GM12801 (cell line): ENCODE measurements at regions not wholly inside any gene's neighbourhood (a gene's known extent, or its start where the extent isn't known, plus 50 kb on each side); places are given as distances from the start of the nearest gene placed in this dataset.

Source experiments
- TF ChIP-seq, protein P1 (sequence below): IDR thresholded peaks from one replicate; pipeline ENCODE4 v1.5.1; 2011; ENCODE audit warnings: control low read depth; ENCODE audit not compliant: insufficient read length; ENCODE audit errors: extremely low read depth

DNA sequence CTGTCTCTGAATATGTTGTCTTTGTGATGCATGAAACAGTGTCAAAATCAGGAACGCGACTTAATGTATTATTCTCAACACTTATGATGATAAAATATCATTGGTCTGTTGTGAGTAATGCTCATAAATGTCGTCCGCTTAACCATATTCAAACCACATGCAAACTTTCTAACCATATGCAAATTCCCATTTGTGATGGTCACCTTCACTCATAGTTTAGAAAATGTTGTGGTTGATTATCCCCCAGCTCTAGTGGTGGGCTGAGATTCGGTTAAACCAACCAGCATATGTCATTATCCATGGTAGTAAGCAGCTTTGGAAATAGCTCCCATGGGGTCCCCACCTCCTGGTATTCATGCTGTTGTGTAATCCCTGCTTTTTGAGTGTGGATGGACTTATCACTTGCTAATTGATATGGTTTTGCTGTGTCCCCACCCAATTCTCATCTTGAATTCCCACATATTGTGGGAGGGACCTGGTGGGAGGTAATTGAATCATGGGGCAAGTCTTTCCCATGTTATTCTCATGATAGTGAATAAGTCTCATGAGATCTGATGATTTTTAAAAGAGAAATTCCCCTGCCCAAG, 360.0 kb upstream of the TSHZ2 start:
- TF ChIP-seq, protein P1, sequence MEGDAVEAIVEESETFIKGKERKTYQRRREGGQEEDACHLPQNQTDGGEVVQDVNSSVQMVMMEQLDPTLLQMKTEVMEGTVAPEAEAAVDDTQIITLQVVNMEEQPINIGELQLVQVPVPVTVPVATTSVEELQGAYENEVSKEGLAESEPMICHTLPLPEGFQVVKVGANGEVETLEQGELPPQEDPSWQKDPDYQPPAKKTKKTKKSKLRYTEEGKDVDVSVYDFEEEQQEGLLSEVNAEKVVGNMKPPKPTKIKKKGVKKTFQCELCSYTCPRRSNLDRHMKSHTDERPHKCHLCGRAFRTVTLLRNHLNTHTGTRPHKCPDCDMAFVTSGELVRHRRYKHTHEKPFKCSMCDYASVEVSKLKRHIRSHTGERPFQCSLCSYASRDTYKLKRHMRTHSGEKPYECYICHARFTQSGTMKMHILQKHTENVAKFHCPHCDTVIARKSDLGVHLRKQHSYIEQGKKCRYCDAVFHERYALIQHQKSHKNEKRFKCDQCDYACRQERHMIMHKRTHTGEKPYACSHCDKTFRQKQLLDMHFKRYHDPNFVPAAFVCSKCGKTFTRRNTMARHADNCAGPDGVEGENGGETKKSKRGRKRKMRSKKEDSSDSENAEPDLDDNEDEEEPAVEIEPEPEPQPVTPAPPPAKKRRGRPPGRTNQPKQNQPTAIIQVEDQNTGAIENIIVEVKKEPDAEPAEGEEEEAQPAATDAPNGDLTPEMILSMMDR: no peak

DNA sequence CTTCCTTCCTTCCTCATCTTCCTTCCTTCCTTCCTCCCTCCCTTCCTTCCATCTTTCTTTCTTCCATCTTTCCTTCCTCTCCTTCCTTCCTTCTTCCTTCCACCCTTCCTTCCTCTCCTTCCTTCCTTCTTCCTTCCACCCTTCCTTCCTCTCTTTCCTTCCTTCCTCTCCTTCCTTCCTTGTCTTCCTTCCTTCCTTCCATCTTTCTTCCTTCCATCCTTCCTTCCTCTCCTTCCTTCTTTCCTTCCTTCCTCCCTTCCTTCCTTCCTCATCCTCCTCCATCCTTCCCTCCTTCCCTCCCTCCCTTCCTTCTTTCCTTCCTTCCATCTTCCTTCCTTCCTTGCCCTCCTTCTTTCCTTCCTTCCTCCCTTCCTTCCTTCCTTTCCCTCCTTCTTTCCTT, 361.4 kb upstream of the TSHZ2 start:
- TF ChIP-seq, protein P1: no peak

DNA sequence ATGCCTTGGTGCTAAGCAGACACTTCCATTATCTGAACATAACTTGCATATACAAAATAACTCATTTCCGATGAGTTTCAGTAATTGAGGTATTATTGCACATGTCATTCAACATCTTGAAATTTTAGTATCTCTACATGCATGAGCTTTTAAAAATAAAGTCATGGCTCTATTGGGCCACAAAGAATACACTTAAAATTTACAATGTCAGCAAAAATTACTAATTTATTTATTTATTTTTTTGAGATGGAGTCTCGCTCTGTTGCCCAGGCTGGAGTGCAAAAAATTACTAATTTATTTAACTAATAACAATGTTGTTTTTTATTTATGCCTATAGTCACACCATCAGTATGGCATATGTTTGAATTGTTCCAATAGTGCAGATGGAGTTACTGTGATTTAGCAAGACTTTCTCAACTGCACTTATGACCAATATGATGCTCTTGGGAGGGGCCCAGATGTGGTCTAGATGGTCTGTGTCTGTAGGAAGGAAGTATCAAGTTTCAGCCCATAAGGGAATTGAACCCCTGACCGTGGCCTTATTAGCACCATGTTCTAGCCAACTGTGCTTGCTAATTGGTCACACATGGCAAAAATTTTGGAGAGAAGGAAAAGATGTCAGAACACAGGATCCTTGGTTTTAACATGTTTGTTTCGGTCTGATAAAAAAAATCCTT, 370.7 kb upstream of the TSHZ2 start:
- TF ChIP-seq, protein P1: no peak

DNA sequence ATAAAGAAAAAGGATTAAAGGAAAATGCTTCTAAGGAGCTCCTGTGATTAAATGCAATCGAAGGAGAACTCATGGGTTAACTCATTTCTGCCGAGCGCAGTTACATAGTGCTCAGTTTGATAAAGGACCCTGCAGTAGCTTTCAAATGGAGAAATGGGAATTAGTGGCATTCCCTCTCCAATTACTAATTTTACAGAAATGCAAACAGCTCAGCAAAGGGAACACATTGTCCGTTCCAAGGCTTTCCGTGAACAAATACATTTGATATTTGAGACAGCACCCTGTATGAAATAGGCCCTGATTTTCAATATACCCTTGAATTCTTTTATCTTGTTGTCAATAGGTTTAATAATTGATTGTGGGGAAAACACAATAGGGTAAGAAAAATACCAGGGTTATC, 375.9 kb upstream of the TSHZ2 start:
- TF ChIP-seq, protein P1: no peak

DNA sequence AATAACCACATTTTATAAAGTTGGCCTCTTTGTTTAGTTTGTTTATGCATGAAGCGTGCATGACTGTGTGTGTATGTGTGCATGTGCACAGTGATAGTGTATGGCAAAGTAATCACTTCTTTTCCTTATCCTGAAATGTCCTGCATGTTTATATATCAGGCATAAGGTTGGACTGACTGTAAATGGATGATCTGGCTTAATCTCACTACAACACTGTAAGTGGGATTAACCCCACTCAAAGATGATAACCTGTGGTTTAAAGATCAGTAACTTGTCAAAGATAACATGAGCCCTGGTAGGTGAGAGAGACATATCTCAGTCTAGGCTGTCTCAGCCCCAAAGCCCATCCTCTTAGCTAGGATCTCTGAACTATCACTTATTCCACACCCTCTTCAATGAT, 376.6 kb upstream of the TSHZ2 start:
- TF ChIP-seq, protein P1: no peak

DNA sequence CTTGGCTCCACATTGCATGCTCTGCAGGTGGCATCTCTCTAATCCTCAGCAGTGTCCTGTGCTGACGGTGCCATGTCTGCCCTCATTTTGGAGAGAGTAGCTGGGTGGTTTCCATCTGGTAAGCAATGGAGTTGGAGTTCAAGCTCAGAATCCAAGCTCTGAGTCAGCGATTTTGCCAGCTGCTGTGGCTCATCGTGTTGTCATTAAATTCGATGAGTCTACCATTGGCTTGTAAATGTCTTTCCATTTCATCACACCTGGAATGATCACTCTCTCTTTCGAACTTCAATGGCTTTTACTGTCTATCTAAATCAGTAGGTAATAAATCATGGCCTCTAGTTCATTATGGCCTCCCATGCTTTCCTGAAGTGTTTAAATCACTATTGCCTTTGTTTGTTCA, 378.5 kb upstream of the TSHZ2 start:
- TF ChIP-seq, protein P1: no peak

DNA sequence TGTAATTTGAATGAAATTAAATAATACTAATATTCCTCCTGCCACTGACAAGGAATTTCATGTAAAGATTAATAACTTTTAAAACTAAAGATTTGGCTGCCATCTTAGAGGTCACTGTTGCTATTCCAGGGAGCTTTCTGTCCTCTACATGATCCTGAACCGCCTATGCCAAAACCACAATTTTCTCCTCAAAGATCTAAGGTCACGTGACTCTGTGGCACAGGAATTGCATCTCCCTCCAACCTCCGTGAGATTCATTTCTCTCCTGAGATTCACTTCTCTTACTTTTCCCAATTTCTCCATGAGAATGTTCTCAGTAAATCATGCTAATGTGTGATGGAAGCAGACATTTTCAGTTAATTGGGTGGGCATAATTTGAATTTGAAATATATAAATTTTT, 379.6 kb upstream of the TSHZ2 start:
- TF ChIP-seq, protein P1: no peak
